ENCODE measurements at regions not wholly inside any gene's neighbourhood (a gene's known extent, or its start where the extent isn't known, plus 50 kb on each side); places are given as distances from the start of the nearest gene placed in this dataset.

GRCh38 chr6:166853371-166854325 lies 102.7 kb downstream of the RNASET2 start:
- no peak for TF ChIP-seq CTCF (conservative IDR thresholded peaks at IDR 0.05; ENCODE audit: low read depth, low read length)
- no peak for DNase-seq (ENCODE audit: low read depth)
- H3K4me3 ChIP-seq (ENCODE audit: low read depth, low read length), result no peak overlapping the region

GRCh38 chr6:166852451-166852975 lies 103.8 kb downstream of the RNASET2 start:
- TF ChIP-seq CTCF (conservative IDR thresholded peaks at IDR 0.05; ENCODE audit: low read depth, low read length), result no peak
- no peak for DNase-seq (ENCODE audit: low read depth)
- no peak overlapping the region for H3K4me3 ChIP-seq (ENCODE audit: low read depth, low read length)

GRCh38 chr6:166851911-166852310 lies 104.4 kb downstream of the RNASET2 start:
- DNase-seq (ENCODE audit: low read depth), result no peak
- no peak overlapping the region for H3K4me3 ChIP-seq (ENCODE audit: low read depth, low read length)
- TF ChIP-seq CTCF (conservative IDR thresholded peaks at IDR 0.05; ENCODE audit: low read depth, low read length), result no peak

- no peak for TF ChIP-seq CTCF (conservative IDR thresholded peaks at IDR 0.05; ENCODE audit: low read depth, low read length)
- no peak overlapping the region for H3K4me3 ChIP-seq (ENCODE audit: low read depth, low read length)
- DNase-seq (ENCODE audit: low read depth), result no peak
Measured at GRCh38 chr6:166851426-166851825, 104.9 kb downstream of the RNASET2 start.

DNA sequence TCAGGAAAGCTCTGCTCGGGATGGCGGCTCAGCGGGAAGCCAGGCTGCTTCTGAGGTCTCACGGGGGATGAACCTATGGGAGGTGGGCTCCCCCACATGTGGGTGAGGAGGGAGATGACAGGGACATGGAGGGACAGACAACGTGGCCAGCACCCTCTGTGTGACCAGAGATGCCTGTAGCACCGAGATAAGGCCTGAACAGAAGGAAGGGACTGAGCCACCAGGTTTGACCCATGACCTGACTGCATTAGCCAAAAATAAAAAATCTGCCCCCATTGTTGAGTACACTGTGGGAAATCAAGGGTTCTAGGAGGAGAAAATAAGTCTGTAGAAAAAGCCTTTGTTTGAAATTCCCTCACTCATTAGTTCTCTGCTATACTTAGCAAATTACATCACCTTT lies 105.7 kb downstream of the RNASET2 start:
- DNase-seq (ENCODE audit: low read depth), result no peak
- H3K4me3 ChIP-seq (ENCODE audit: low read depth, low read length), result no peak overlapping the region
- TF ChIP-seq CTCF (conservative IDR thresholded peaks at IDR 0.05; ENCODE audit: low read depth, low read length), result no peak

DNA sequence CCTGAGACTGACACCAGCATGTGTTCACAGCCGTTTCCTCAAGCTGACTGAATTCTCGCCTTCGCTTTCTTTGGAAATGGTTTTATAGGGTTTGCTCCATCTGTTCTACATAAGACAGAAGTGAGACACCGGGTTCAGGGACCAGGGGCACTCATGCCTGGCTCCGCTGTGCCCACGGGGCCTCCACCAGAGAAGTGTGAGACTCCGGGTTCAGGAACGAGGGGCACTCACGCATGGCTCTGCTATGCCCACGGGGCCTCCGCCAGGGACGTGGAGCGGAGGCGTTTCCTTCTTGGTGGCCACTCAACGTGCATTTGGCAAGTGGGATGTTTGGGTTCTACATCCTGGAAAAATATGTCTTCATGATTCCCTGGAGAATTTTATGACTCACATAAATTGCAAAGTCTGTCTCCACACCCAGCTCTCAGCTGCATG lies 106.6 kb downstream of the RNASET2 start:
- no peak for TF ChIP-seq CTCF (conservative IDR thresholded peaks at IDR 0.05; ENCODE audit: low read depth, low read length)
- DNase-seq (ENCODE audit: low read depth), result no peak
- H3K4me3 ChIP-seq (ENCODE audit: low read depth, low read length), result no peak overlapping the region
